ENCODE measurements at regions not wholly inside any gene's neighbourhood (a gene's known extent, or its start where the extent isn't known, plus 50 kb on each side); places are given as distances from the start of the nearest gene placed in this dataset.

- no peak for TF ChIP-seq FOXJ3 (CRISPR knock-in tag; IDR thresholded peaks at IDR 0.05)
- TF ChIP-seq CTCF (IDR thresholded peaks at IDR 0.05): no peak
- TF ChIP-seq TAF1 (IDR thresholded peaks at IDR 0.05; ENCODE audit: borderline replicate concordance, low read depth, low read length): no peak
- no peak for TF ChIP-seq MAX (IDR thresholded peaks at IDR 0.05; ENCODE audit: low read depth)
- TF ChIP-seq JUND (IDR thresholded peaks at IDR 0.05): no peak
- TF ChIP-seq YY1 (IDR thresholded peaks at IDR 0.05; ENCODE audit: low read depth): no peak
- no peak for TF ChIP-seq RFX5 (IDR thresholded peaks at IDR 0.05; ENCODE audit: low read length)
- TF ChIP-seq SMC3 (IDR thresholded peaks at IDR 0.05; ENCODE audit: low read depth, low read length): no peak
- no peak for TF ChIP-seq GABPA (IDR thresholded peaks at IDR 0.05; ENCODE audit: low read depth)
- no peak for TF ChIP-seq EZH2phosphoT487 (IDR thresholded peaks at IDR 0.05; ENCODE audit: borderline replicate concordance, low read depth)
- TF ChIP-seq CHD2 (IDR thresholded peaks at IDR 0.05; ENCODE audit: low read length, partially characterized antibody): no peak
- TF ChIP-seq POLR2AphosphoS5 (IDR thresholded peaks at IDR 0.05; ENCODE audit: low read depth, low read length): no peak
- no peak for TF ChIP-seq ZBTB33 (IDR thresholded peaks at IDR 0.05; ENCODE audit: borderline replicate concordance, low read depth)
Measured at GRCh38 chr2:862355-862687, 88.3 kb upstream of the SNTG2 start.
